ENCODE measurements at regions not wholly inside any gene's neighbourhood (a gene's known extent, or its start where the extent isn't known, plus 50 kb on each side); places are given as distances from the start of the nearest gene placed in this dataset.
"Not testable (repeated sequence)": the region's sequence is repeated elsewhere in the genome, so short reads cannot be mapped to it uniquely, and the experiment has no call there.

DNA sequence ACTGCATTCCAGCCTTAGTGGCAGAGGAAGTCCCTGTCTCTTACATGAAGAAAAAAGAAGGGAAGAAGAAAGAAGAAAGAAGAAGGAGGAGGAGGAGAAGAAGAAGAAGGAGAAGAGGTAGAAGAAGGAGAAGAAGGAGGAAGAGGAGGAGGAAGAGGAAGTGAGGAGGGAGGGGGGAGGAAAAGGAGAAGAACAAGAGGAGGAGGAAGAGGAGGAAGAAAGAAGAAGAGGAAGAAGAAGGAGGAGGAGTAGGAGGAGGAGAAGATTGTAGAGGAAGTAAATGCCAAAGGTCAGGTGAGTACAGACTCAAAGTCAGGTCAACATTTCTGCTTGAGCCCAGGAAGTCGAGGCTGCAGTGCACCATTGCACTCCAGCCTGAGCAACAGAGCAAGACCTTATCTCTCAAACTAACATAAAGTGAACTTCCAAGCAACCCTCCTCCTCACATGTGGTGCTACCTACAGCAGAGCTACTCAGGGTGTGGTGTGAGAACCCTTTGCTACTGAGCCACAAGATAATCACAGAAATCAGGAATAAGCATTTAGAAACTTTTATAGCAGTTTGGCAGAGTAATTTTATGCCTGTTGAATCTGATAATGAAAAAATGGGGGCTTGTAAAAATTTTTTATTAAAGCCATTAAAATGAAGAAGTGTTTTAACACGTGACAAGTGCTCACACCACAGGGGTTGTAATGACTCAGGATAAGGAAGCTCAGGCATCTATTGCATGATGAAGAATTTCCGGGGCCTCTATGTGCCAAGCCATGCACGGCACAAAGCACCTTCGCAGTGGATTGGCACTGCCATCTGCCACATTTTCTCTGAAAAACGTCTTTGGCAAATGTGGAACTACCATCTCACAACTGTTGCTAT, 224.9 kb upstream of the AUTS2 start:
- no peak for DNase-seq

GRCh38 chr7:69374044-69374425, 224.2 kb upstream of the AUTS2 start:
- no peak for DNase-seq

- DNase-seq, result no peak
Observed at GRCh38 chr7:69377191-69377590, 221.1 kb upstream of the AUTS2 start.

DNA sequence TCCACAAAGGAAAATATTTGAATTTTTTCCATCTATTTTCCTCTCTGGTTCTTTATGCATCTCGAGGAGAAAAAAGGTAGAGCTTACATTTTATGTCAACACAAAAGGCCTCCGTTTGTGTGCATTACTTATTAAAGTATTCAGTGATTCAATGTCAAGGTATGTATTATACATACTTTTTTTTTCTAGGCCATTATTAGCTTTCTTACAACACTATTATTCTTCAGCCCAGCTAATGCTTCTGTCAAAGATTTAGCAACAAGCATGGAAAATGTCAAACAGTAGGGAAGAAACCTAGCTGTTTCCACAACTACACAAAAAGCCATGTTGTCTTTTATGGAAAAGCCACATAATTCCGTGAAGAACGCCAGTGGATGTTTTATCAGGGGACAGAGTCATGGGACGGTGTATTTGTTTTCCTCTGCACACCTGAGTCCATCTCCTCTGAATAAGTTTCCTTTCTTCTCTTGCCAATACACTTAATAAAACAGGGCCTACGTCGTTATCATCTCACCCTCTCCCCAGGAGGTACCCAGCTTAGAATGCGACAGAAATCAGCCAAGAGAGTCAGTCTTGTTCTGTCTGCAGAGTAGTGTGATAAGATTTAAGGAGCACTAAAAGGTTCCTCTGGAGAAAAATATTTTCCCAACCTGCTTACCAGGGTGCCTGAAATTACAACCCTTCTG, 209.7 kb upstream of the AUTS2 start:
- no peak for DNase-seq

- DNase-seq, result no peak
Observed at GRCh38 chr7:69389216-69389615, 209.1 kb upstream of the AUTS2 start.

- DNase-seq, result not testable (repeated sequence)
Observed at GRCh38 chr7:69393912-69394311, 204.4 kb upstream of the AUTS2 start.

GRCh38 chr7:69395061-69395714, 203.1 kb upstream of the AUTS2 start:
- no peak for DNase-seq

DNA sequence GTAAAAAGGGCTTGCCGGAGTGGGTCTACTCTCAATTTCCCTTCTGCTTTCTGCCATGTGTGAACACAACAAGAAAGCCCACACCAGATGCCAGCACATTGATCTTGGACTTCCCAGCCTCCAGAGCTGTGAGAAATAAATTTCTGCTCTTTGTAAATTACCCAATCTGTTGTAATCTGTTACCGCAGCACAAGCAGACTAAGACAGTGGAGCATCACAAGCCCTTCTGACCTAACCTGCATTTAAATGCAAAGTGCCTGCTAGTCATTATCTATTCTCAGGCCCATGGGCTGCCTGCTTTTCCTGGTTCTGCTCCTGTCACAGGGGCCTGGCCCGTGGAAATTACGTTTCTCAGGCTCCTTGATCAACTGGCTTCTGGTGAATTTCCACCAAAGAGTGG, 199.3 kb upstream of the AUTS2 start:
- no peak for DNase-seq

DNA sequence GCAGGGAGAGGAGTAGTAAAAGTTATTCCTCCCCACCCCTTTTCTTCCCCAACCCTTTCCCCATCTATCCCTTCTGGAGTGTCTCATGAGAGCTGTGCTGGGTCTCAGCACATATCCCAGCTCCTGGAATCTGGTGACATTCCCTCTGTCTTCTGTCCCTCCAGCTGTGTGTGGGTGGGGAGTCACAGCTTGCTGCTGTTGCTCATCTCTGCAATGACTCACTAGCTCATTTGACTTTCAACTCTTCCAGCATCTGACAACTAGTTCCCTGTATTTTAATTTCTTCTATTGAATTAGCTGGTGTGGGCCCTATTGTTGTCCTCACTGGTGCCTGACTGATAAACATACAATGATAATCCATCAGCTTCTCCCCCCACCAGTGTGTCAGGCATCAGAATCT, 198.9 kb upstream of the AUTS2 start:
- DNase-seq, result no peak

GRCh38 chr7:69402696-69403095, 195.6 kb upstream of the AUTS2 start:
- no peak for DNase-seq

DNA sequence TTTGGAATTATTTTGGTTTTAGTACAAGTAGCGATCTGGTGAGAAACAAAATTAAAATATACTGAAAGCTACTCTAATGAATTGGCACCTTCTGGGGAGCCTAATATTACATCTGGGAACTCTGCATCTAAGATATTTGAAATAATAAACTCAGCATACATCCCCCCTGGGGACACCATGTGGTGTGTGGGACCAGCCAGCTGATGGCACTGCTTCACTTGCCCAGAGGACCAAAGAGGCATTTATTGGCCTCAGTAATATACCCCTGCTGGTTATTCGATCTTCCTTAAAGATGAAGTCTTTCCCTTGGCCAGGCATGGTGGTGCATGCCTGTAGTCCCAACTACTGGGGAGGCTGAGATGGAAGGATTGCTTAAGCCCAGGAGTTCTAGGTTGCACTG, 195.1 kb upstream of the AUTS2 start:
- no peak for DNase-seq

DNA sequence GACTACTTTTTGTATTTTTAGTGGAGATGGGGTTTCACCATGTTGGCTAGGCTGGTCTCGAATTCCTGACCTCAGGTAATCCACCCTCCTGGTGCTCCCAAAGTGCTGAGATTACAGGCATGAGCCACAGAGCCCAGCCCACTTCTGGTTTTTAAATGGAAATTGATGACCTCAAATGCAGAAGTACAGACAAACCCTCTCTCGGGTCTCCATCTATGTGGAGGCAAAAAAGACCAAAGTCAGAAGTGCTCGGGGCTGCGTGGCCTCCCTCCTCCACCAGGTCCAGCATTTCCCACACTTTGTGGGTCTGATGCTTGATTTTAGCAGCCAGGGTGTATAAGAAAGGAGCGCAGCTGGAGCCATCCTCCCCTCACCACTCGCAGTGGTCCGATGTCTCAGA, 187.3 kb upstream of the AUTS2 start:
- DNase-seq, result no peak

- no peak for DNase-seq
Observed at GRCh38 chr7:69411466-69411865, 186.8 kb upstream of the AUTS2 start.

DNA sequence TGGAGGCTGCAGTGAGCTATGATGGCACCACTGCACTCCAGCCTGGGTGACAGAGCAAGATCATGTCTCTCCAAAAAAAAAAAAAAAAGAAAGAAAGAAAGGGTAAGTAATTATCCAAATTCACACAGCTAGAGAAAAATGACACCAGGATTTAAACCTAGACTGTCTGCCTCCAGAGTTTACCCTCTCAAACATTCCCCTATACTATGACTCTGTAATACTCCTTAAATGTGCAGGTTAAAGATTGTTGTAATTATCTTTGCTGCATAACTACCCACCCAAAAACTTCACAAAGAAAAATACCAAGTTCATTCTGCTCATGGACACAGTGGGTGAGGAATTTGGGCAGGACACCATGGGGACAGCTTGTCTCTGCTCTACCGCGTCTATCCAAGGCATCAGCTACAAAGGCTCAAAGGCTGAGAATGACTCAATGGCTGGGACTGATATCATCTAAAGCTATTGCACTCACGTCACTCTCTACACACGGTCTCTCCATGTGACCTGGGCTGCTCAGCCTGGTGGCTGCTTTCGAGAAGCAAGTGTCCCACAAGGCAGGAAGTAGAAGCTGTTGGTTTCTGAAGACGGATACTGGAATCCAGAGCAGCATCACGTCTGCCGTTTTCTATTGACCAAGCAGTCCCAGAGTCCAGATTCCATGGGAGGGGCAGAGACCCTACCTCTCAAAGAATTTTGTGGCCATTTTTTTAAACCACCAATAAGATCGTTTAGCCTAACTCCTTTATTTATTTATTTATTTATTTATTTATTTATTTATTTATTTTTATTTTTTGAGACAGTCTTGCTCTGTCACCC, 185.7 kb upstream of the AUTS2 start:
- DNase-seq, result peak in 1 of 5 donors; percentile 3

DNA sequence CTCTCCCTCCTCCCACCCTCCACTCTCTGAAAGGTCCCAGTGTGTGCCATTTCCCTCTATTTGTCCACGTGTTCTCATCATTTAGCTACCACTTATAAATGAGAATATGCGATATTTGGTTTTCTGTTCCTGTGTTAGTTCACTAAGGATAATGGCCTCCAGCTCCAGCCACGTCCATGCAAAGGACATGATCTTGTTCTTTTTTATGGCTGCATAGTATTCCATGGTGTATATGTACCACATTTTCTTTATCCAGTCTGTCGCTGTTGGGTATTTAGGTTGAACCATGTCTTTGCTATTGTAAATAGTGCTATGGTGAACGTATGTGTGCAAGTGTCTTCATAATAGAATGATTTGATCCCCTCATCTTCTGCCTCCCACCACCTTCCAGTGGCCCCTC, 183.7 kb upstream of the AUTS2 start:
- DNase-seq, result no peak

GRCh38 chr7:69418869-69419670, 179.2 kb upstream of the AUTS2 start:
- DNase-seq, result no peak

DNA sequence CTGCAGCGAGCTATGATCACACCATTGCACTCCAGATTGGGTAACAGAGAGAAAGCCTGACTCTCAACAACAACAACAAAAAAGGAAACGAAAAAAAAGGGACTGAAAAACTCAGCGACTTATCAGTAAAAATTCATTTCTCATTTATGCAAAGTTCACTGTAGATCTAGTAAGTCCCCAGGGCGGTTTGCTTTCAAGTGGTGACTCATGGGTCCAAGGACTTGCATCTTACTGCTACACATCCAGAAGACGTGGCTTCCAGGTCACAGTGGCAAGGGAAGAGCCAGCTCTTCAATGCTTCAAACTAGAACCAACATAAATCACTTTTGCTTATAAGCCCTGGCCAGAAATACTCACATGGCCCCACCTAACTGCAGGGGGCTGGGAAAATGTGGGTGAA, 178.3 kb upstream of the AUTS2 start:
- no peak for DNase-seq

DNA sequence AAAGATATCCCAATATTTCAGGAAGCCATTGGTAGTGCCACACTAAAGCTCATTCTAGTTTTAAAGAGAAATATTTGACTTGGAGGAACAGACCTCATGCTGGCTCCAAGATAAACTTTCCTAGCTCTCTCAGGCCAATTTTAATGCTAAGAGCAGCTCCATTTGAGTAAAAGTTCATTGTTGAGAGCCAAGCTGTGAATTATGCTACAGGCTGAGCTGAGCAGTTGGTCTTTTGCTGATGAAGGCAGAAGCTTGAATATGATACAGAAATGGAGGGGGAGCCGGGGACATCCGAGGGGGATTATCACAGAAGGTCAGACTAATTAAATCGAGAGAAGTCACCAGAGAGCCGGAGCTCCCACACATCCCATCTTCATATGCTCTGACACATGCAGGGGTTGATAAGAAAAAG, 175.7 kb upstream of the AUTS2 start:
- no peak for DNase-seq

DNA sequence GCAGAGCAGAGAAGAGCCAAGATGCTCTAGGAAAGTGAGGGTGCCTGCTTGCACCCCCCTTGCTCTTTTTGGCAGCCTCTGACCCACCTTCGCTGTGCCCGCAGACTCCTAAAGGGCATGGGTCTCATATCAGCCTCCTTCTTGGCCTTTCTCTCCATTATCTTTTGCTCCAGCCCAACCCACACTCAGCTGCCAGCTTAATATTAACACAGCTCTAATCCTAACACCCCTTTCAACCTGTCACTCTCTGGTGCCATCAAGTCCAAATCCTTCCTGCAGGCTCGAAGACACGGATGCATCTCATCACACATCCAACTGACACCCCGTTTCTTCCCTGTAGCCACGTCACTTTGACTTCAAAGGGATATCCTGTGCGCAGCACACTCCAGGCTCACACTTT, 171.6 kb upstream of the AUTS2 start:
- DNase-seq, result no peak

GRCh38 chr7:69428089-69428488, 170.2 kb upstream of the AUTS2 start:
- DNase-seq, result no peak

DNA sequence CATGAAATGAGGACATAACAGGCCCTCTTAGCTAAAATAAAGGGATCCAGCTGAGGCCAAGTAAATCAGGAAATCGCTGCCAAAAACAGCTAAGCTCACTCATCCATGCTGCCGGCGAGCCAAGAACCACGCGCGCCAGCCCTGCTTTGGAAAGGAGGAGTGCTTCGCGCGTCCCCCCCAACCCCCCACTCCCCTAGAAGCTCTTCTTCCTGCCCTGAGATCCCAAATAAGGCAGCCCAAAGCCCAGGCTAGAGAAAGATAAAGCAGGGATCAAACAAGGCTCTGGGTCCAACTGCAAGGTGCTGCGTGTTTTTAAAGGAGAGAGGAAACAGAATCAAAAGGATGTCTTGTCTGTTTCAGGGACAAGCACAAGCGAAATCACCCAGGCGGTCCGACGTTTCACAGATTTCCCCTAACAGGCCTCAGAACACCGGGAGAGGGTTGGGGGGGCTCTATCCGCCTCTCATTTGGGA, 168.3 kb upstream of the AUTS2 start:
- DNase-seq, result no peak
